Chondrocyte (in vitro differentiated cells): ENCODE measurements at regions not wholly inside any gene's neighbourhood (a gene's known extent, or its start where the extent isn't known, plus 50 kb on each side); places are given as distances from the start of the nearest gene placed in this dataset.
"Not testable (repeated sequence)": the region's sequence is repeated elsewhere in the genome, so short reads cannot be mapped to it uniquely, and the experiment has no call there.

Experiments
- DNase-seq: peaks from one replicate; pipeline ENCODE4 v3.0.0; 2021; ENCODE audit warnings: mixed read lengths, low spot score
- H3K27ac Mint-ChIP-seq: one replicate; pipeline ENCODE4 v1.8.0; 2021; ENCODE audit warnings: mild to moderate bottlenecking, moderate library complexity, mixed read lengths; ENCODE audit not compliant: unreplicated experiment
- H3K27me3 Mint-ChIP-seq: 2 replicates; pipeline ENCODE4 v1.8.0; 2021; ENCODE audit warnings: low read depth, mixed read lengths
- H3K36me3 Mint-ChIP-seq: 2 replicates; pipeline ENCODE4 v1.8.0; 2021; ENCODE audit warnings: low read depth, mixed read lengths
- H3K4me1 Mint-ChIP-seq: 2 replicates; pipeline ENCODE4 v1.8.0; 2021; ENCODE audit warnings: low read depth, mild to moderate bottlenecking, mixed read lengths
- H3K4me3 Mint-ChIP-seq: one replicate; pipeline ENCODE4 v1.8.0; 2021; ENCODE audit warnings: mild to moderate bottlenecking, moderate library complexity, mixed read lengths; ENCODE audit not compliant: unreplicated experiment
- H3K9me3 Mint-ChIP-seq: 2 replicates; pipeline ENCODE4 v1.8.0; 2021; ENCODE audit warnings: low read depth, mixed read lengths
- CTCF ChIP-seq: fragments of 200-600 bp; sonication (generic); IDR thresholded peaks from 2 replicates; pipeline ENCODE4 v1.5.0; 2021; ENCODE audit warnings: antibody characterized with exemption, mild to moderate bottlenecking, moderate library complexity

- H3K4me1 Mint-ChIP-seq = no peaks in the 10 kb centered on the region
- no peaks in the 10 kb centered on the region for H3K36me3 Mint-ChIP-seq
- H3K27me3 Mint-ChIP-seq = peaks cover 3% of the 10 kb centered on the region
- DNase-seq = no peak
- no peak for TF ChIP-seq CTCF
- no peak overlapping the region for H3K4me3 Mint-ChIP-seq
- H3K27ac Mint-ChIP-seq = no peak overlapping the region
- H3K9me3 Mint-ChIP-seq = no peaks in the 10 kb centered on the region
Observed at GRCh38 chr5:101284736-101285375, 381.8 kb upstream of the ST8SIA4 start.

- H3K9me3 Mint-ChIP-seq, H3K36me3 Mint-ChIP-seq, H3K4me3 Mint-ChIP-seq, H3K27ac Mint-ChIP-seq, H3K27me3 Mint-ChIP-seq, H3K4me1 Mint-ChIP-seq, DNase-seq: not testable (repeated sequence)
Observed at GRCh38 chr5:101283938-101284337, 380.9 kb upstream of the ST8SIA4 start.

GRCh38 chr5:101278917-101279316 is 375.8 kb upstream of the ST8SIA4 start:
- H3K4me1 Mint-ChIP-seq = no peaks in the 10 kb centered on the region
- no peaks in the 10 kb centered on the region for H3K36me3 Mint-ChIP-seq
- H3K27me3 Mint-ChIP-seq = no peaks in the 10 kb centered on the region
- no peak overlapping the region for H3K4me3 Mint-ChIP-seq
- DNase-seq = no peak
- H3K9me3 Mint-ChIP-seq = no peaks in the 10 kb centered on the region
- no peak for TF ChIP-seq CTCF
- no peak overlapping the region for H3K27ac Mint-ChIP-seq

- no peak for DNase-seq
- Mint-ChIP-seq H3K4me1 (no peaks in the 10 kb centered on the region), H3K9me3 (no peaks in the 10 kb centered on the region), H3K36me3 (no peaks in the 10 kb centered on the region), H3K27me3 (no peaks in the 10 kb centered on the region), H3K4me3 (no peak overlapping the region), H3K27ac (no peak overlapping the region)
- no peak for TF ChIP-seq CTCF
Observed at GRCh38 chr5:101278011-101278687, 375.1 kb upstream of the ST8SIA4 start.

GRCh38 chr5:101271945-101272344 is 368.9 kb upstream of the ST8SIA4 start:
- no peaks in the 10 kb centered on the region for H3K9me3 Mint-ChIP-seq
- H3K27me3 Mint-ChIP-seq = peaks cover 10% of the 10 kb centered on the region
- H3K36me3 Mint-ChIP-seq = no peaks in the 10 kb centered on the region
- no peak for DNase-seq
- no peak for TF ChIP-seq CTCF
- no peak overlapping the region for H3K27ac Mint-ChIP-seq
- H3K4me3 Mint-ChIP-seq = no peak overlapping the region
- no peaks in the 10 kb centered on the region for H3K4me1 Mint-ChIP-seq

- H3K36me3 Mint-ChIP-seq = no peaks in the 10 kb centered on the region
- H3K9me3 Mint-ChIP-seq = no peaks in the 10 kb centered on the region
- DNase-seq = no peak
- H3K27ac Mint-ChIP-seq = no peak overlapping the region
- no peak for TF ChIP-seq CTCF
- peaks cover 10% of the 10 kb centered on the region for H3K27me3 Mint-ChIP-seq
- H3K4me1 Mint-ChIP-seq = no peaks in the 10 kb centered on the region
- no peak overlapping the region for H3K4me3 Mint-ChIP-seq
Observed at GRCh38 chr5:101271416-101271815, 368.3 kb upstream of the ST8SIA4 start.
